ENCODE measurements at regions not wholly inside any gene's neighbourhood (a gene's known extent, or its start where the extent isn't known, plus 50 kb on each side); places are given as distances from the start of the nearest gene placed in this dataset.

DNA sequence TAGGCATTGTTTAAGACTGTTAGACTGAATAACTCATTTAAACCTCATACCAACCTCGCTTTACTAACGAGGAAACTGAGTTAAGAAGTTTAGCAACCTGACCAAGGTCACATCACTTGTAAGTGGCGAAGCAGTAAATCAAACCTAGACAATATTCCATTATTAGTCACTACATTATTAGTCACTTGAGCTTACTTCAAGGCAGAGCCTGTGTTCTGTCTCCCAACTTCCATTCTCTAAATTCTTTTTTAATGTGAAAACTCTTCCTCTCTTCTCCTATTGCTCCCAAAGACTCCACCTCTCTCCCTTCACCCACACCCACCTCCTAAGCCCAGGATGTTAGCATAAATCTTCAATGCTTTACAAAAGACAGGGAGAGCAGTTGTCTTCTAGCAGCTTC, 156.5 kb downstream of the ARL6IP6 start:
- H3K9me3 ChIP-seq = no peaks in the 10 kb centered on the region
- H3K4me3 ChIP-seq (ENCODE audit: low read depth in 1 of 2, low read length in 1 of 2) = no peak overlapping the region
- TF ChIP-seq, protein P1, sequence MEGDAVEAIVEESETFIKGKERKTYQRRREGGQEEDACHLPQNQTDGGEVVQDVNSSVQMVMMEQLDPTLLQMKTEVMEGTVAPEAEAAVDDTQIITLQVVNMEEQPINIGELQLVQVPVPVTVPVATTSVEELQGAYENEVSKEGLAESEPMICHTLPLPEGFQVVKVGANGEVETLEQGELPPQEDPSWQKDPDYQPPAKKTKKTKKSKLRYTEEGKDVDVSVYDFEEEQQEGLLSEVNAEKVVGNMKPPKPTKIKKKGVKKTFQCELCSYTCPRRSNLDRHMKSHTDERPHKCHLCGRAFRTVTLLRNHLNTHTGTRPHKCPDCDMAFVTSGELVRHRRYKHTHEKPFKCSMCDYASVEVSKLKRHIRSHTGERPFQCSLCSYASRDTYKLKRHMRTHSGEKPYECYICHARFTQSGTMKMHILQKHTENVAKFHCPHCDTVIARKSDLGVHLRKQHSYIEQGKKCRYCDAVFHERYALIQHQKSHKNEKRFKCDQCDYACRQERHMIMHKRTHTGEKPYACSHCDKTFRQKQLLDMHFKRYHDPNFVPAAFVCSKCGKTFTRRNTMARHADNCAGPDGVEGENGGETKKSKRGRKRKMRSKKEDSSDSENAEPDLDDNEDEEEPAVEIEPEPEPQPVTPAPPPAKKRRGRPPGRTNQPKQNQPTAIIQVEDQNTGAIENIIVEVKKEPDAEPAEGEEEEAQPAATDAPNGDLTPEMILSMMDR (IDR thresholded peaks at IDR 0.05) = no peak
- H3K36me3 ChIP-seq = no peaks in the 10 kb centered on the region
- no peaks in the 10 kb centered on the region for H3K27me3 ChIP-seq
- no peaks in the 10 kb centered on the region for H3K4me1 ChIP-seq (ENCODE audit: control insufficient read depth in 1 of 2, insufficient read depth in 1 of 2, low read depth in 1 of 2, low read length in 1 of 2)
- no peak overlapping the region for H3K27ac ChIP-seq

GRCh38 chr2:152870239-152870638, 151.8 kb downstream of the ARL6IP6 start:
- Histone ChIP-seq H3K36me3 (no peaks in the 10 kb centered on the region), H3K9me3 (no peaks in the 10 kb centered on the region), H3K4me1 (ENCODE audit: control insufficient read depth in 1 of 2, insufficient read depth in 1 of 2, low read depth in 1 of 2, low read length in 1 of 2) (no peaks in the 10 kb centered on the region), H3K27ac (no peak overlapping the region), H3K4me3 (ENCODE audit: low read depth in 1 of 2, low read length in 1 of 2) (no peak overlapping the region), H3K27me3 (no peaks in the 10 kb centered on the region)
- TF ChIP-seq, protein P1 (IDR thresholded peaks at IDR 0.05) = no peak

DNA sequence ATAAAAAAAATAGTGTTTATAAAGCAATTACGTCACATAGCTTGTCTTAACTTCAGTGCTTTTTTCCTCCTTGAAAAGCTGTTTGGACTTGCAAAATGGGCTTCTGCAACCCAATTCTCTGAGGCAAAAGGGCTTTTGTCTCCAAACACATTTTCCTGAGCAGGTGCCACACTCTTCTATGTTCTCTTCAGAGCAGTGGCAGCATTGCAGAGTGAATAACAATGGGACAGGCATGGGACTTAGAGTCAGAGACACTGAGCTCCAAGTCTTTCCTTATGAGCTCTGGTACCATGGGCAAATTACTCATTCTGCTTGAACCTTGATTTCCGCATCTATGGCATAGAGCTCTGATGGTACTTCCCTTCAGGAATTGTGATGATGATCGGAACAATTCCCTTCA, 149.0 kb downstream of the ARL6IP6 start:
- H3K4me1 ChIP-seq (ENCODE audit: control insufficient read depth in 1 of 2, insufficient read depth in 1 of 2, low read depth in 1 of 2, low read length in 1 of 2) = no peaks in the 10 kb centered on the region
- no peaks in the 10 kb centered on the region for H3K36me3 ChIP-seq
- H3K4me3 ChIP-seq (ENCODE audit: low read depth in 1 of 2, low read length in 1 of 2) = no peak overlapping the region
- H3K27ac ChIP-seq = no peak overlapping the region
- TF ChIP-seq, protein P1 (IDR thresholded peaks at IDR 0.05) = no peak
- H3K27me3 ChIP-seq = no peaks in the 10 kb centered on the region
- no peaks in the 10 kb centered on the region for H3K9me3 ChIP-seq

GRCh38 chr2:152864601-152865149, 146.3 kb downstream of the ARL6IP6 start:
- TF ChIP-seq, protein P1 (IDR thresholded peaks at IDR 0.05) = no peak
- Histone ChIP-seq H3K4me1 (ENCODE audit: control insufficient read depth in 1 of 2, insufficient read depth in 1 of 2, low read depth in 1 of 2, low read length in 1 of 2) (no peaks in the 10 kb centered on the region), H3K9me3 (no peaks in the 10 kb centered on the region)

GRCh38 chr2:152863826-152864225, 145.4 kb downstream of the ARL6IP6 start:
- Histone ChIP-seq H3K36me3 (no peaks in the 10 kb centered on the region), H3K9me3 (no peaks in the 10 kb centered on the region), H3K4me3 (ENCODE audit: low read depth in 1 of 2, low read length in 1 of 2) (no peak overlapping the region), H3K4me1 (ENCODE audit: control insufficient read depth in 1 of 2, insufficient read depth in 1 of 2, low read depth in 1 of 2, low read length in 1 of 2) (no peaks in the 10 kb centered on the region), H3K27me3 (no peaks in the 10 kb centered on the region), H3K27ac (no peak overlapping the region)
- TF ChIP-seq, protein P1 (IDR thresholded peaks at IDR 0.05) = no peak

More at GRCh38 chr2:152864601-152865149, 146.3 kb downstream of the ARL6IP6 start:
- Histone ChIP-seq H3K27me3 (no peaks in the 10 kb centered on the region), H3K4me3 (ENCODE audit: low read depth in 1 of 2, low read length in 1 of 2) (no peak overlapping the region), H3K36me3 (no peaks in the 10 kb centered on the region), H3K27ac (no peak overlapping the region)

All from neutrophil (primary cell).